ENCODE measurements at regions not wholly inside any gene's neighbourhood (a gene's known extent, or its start where the extent isn't known, plus 50 kb on each side); places are given as distances from the start of the nearest gene placed in this dataset.

DNA sequence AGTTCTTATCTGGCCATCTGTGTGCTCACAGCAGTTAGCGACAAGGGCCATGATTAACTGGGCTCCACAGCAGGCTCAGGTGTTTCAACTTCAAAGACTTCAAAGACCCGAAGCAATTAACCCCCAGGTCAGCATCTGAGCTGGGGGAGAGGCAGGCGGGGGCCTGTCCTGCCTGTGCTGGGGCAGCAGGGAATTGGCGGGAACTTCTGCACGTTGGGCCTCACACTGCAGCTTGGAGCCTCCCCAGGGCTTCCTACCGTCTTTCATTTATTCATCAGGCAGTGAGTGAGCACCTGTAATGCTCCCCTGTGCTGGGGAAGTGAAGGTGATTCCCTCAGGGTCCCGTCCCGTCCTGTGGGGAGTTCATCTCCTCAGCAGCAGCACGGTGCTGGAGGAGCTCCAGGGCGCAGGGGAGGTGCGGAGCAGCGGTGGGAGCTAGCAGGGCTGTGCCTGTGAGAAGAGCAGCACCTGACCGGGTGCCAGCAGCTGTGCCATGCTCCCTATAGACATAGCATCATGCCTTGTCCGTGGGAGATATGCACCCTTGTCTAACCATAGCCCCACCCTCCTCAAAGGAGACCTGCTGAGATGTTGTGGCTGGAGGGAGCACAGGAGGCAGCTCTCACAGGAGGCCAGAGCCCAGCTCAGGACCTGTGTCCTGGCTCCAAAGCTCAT lies 51.8 kb upstream of the FRMD1 start:
- DNase-seq: no peak

- no peak for DNase-seq
Observed at GRCh38 chr6:168130168-168130696, 51.2 kb upstream of the FRMD1 start.

DNA sequence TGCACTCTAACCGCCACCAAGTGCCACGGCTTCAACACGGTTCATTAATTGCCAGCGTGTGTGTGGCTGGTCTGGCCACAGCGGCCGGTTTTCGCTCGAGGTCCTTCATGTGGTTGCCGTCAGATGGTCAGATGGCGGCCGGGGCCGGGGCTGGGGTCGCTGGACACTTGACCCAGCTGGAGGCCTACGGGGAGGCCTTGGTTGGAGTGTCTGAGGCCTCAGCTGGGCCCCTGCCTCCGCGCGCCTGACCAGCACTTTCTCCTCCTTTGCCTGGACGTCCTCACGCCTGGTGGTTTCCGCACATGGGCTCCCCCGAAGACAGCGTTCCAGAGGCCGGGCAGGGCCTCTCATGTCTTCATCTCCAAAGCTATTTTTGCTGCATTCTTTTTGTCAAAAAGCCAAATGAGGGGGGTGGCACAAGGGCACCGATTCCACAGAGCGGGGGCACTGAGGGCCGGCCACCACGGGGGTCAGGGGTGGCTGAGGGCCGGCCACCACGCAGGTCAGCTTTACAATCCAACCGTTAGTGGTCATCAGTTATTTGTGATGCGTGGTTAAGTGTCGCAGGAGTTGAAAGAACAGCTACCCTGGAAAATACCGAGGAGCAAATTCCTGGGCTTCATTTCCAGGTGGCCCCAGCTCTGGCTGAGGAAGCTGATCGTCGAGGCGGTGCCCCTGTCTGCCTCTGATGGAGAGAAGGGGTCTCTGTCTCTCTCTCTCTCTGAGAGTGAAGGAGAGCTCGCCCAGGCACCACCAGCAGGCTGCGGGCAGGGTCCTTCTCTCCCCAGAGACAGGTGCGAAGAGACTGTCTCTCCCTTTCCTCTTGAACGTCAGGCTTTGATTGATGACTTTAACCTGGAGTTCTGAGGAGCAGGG lies 50.5 kb upstream of the FRMD1 start:
- no peak for DNase-seq

- no peak for DNase-seq
Observed at GRCh38 chr6:168128631-168129291, 49.7 kb upstream of the FRMD1 start.
